Activated CD4-positive, alpha-beta T cell treated with anti-CD3 and anti-CD28 coated beads for 36 hours (primary cell): ENCODE measurements at regions not wholly inside any gene's neighbourhood (a gene's known extent, or its start where the extent isn't known, plus 50 kb on each side); places are given as distances from the start of the nearest gene placed in this dataset.

Source experiments
- ATAC-seq: fragments of 200-7000 bp; cut with Tn5 transposase; one replicate; pipeline ENCODE4 v1.10.0; 2021; ENCODE audit warnings: mild to moderate bottlenecking, moderate library complexity
- CTCF ChIA-PET: fragments of 350-600 bp; sonication (Branson Sonifier 250); formaldehyde crosslinking; loops from one replicate; lab custom pipeline; 2021; ENCODE audit warnings: antibody characterized with exemption; lab: Charles Lee
- POLR2A ChIA-PET: fragments of 350-600 bp; sonication (Branson Sonifier 250); formaldehyde crosslinking; loops from one replicate; lab custom pipeline; 2021; ENCODE audit warnings: antibody characterized with exemption, inconsistent platforms; lab: Charles Lee
- DNase-seq: peaks from one replicate; pipeline ENCODE4 v3.0.0-alpha.2; 2020
- H3K27ac Mint-ChIP-seq: one replicate; pipeline ENCODE4 v1.8.0; 2021; ENCODE audit warnings: mixed read lengths
- H3K27me3 Mint-ChIP-seq: one replicate; pipeline ENCODE4 v1.8.0; 2021; ENCODE audit warnings: mixed read lengths
- H3K36me3 Mint-ChIP-seq: one replicate; pipeline ENCODE4 v1.8.0; 2021; ENCODE audit warnings: low read depth, mixed read lengths
- H3K4me1 Mint-ChIP-seq: one replicate; pipeline ENCODE4 v1.8.0; 2021; ENCODE audit warnings: mixed read lengths
- H3K4me3 Mint-ChIP-seq: one replicate; pipeline ENCODE4 v1.8.0; 2021; ENCODE audit warnings: mild to moderate bottlenecking, moderate library complexity, mixed read lengths
- H3K9me3 Mint-ChIP-seq: one replicate; pipeline ENCODE4 v1.8.0; 2021; ENCODE audit warnings: low read depth, mixed read lengths
- intact Hi-C, 2 experiments: fragments of 100-400 bp; cut with DNase I in 1 of 2; cut with micrococcal nuclease in 1 of 2; formaldehyde crosslinking; loops; one replicate each; pipeline versions ENCODE4 v1.14.2 to v1.15.1; 2022 to 2024; cut with DNase I, micrococcal nuclease

GRCh38 chrX:10034740-10035260, 67.6 kb downstream of the CLDN34 start:
- Mint-ChIP-seq H3K27me3 (no peaks in the 10 kb centered on the region), H3K9me3 (no peaks in the 10 kb centered on the region), H3K27ac (no peak overlapping the region), H3K4me3 (no peak overlapping the region), H3K4me1 (peaks cover 2% of the 10 kb centered on the region), H3K36me3 (no peaks in the 10 kb centered on the region)
- no peak for ATAC-seq
- intact Hi-C loops, result no loop called here
- CTCF ChIA-PET, result no interaction called here
- DNase-seq, result no peak
- POLR2A ChIA-PET, result no interaction called here

DNA sequence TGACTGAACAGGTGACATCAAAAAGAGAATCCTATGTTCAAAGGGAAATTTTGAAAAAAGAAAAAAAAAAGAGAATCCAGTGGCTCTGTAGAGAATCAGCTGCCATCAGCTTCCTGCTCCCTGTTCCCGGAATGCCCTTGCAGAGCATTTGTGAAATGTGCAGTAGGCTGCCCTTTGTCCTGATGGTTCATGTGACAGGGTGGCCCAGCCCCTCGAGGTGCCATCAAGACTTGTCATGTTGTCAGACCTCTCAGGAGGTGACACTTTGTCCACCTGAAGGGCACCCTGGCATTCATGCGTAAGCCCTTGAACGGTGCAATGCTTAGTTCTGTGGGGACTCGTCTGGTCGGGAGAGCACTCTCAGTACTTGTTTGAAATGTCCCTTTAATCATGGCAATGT, 71.4 kb downstream of the CLDN34 start:
- ATAC-seq (no peak), DNase-seq (no peak)
- ChIA-PET POLR2A (no interaction called here), CTCF (no interaction called here)
- Mint-ChIP-seq H3K4me1 (peaks cover 7% of the 10 kb centered on the region), H3K4me3 (no peak overlapping the region), H3K27me3 (no peaks in the 10 kb centered on the region), H3K36me3 (no peaks in the 10 kb centered on the region), H3K9me3 (no peaks in the 10 kb centered on the region), H3K27ac (no peak overlapping the region)
- intact Hi-C loops, result no loop called here

GRCh38 chrX:10039821-10040793, 72.9 kb downstream of the CLDN34 start:
- no peaks in the 10 kb centered on the region for H3K9me3 Mint-ChIP-seq
- peak; percentile 3 for DNase-seq
- no peak overlapping the region for H3K4me3 Mint-ChIP-seq
- no peaks in the 10 kb centered on the region for H3K27me3 Mint-ChIP-seq
- ATAC-seq, result peak; percentile 63
- peaks cover 7% of the 10 kb centered on the region for H3K4me1 Mint-ChIP-seq
- H3K36me3 Mint-ChIP-seq, result no peaks in the 10 kb centered on the region
- CTCF ChIA-PET, result interaction anchor here (0.7 kb wide), 1 partner anchor 1097 kb away, joined by 3 read pairs; no protein-coding TSS in a partner anchor
- intact Hi-C loops, result no loop called here
- POLR2A ChIA-PET, result no interaction called here
- H3K27ac Mint-ChIP-seq, result no peak overlapping the region

DNA sequence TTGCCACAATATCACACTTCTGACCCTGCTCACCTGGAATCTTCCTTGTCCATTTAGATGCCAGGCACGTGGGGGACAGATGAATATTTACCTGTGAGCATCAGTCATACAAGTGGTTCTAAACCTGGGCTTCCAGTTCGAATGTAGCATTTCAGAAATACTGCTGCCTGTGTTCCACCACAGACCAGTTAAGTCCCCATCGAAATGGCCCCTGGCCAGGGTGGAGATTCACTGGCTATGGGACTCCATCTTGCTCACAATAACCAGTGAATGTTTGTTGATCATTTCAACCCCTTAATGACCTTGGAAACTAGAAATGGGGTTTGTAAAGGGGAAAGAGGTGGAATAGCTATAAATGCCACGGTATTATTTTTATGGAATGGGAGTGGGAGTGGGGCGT, 73.8 kb downstream of the CLDN34 start:
- Mint-ChIP-seq H3K4me1 (peaks cover 7% of the 10 kb centered on the region), H3K27ac (no peak overlapping the region), H3K27me3 (no peaks in the 10 kb centered on the region), H3K9me3 (no peaks in the 10 kb centered on the region), H3K36me3 (no peaks in the 10 kb centered on the region), H3K4me3 (no peak overlapping the region)
- ATAC-seq (no peak), DNase-seq (no peak)
- intact Hi-C loops, result no loop called here
- ChIA-PET POLR2A (no interaction called here), CTCF (interaction anchor here (0.7 kb wide), 1 partner anchor 1096 kb away, joined by 3 read pairs; no protein-coding TSS in a partner anchor)

DNA sequence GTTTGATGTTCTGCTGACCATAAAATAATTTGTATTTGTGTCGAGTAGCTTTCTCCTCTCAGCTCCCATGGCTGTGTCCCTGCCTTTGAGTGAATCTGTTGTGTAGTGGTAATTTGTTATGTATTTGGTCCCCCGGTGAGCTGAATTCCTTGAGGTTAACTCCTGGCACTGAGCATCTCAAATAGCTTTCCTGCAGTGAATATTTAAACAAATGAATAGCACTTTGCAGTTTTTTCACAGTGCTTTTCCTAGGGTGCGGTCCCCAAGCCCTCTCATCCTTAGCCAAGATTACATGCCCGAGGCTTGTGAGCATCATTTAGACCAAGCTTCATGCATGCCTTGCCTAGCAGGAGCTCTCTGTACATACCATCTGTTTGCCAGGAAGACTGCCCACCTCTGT, 74.2 kb downstream of the CLDN34 start:
- Mint-ChIP-seq H3K27ac (no peak overlapping the region), H3K4me1 (peaks cover 7% of the 10 kb centered on the region), H3K9me3 (no peaks in the 10 kb centered on the region), H3K36me3 (no peaks in the 10 kb centered on the region), H3K27me3 (no peaks in the 10 kb centered on the region), H3K4me3 (no peak overlapping the region)
- ChIA-PET CTCF (interaction anchor here (0.6 to 1.4 kb wide), 3 partner anchors 79 to 1096 kb away, joined by 3 to 6 read pairs (median 3); no protein-coding TSS in a partner anchor), POLR2A (no interaction called here)
- intact Hi-C loops, result no loop called here
- ATAC-seq (no peak), DNase-seq (no peak)

GRCh38 chrX:10042055-10042454, 74.9 kb downstream of the CLDN34 start:
- ChIA-PET CTCF (interaction anchor here (0.6 to 1.4 kb wide), 2 partner anchors 78 to 164 kb away, joined by 3 to 6 read pairs; no protein-coding TSS in a partner anchor), POLR2A (no interaction called here)
- Mint-ChIP-seq H3K9me3 (no peaks in the 10 kb centered on the region), H3K4me1 (peaks cover 7% of the 10 kb centered on the region), H3K27ac (no peak overlapping the region), H3K36me3 (no peaks in the 10 kb centered on the region), H3K4me3 (no peak overlapping the region), H3K27me3 (no peaks in the 10 kb centered on the region)
- DNase-seq (no peak), ATAC-seq (no peak)
- intact Hi-C loops, result no loop called here

DNA sequence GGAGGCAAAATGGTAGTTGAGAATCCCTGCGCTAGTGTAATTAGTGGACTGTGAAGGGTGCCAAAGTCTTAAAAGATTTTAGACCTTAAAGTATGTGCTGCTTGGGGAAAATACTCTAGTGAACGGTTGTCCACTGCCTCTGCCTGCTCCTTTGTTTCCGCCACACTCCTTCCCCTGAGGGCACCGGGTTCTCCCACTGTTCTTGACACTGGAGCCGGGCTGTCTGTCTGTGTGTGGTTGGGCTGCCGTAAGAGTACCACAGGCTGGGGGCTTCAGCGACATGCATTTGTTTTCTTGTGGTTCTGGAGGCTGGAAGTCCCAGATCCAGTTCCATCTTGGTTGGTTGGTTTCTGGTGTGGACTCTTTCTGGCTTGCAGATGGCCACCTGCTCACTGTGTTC, 76.2 kb downstream of the CLDN34 start:
- no peak overlapping the region for H3K27ac Mint-ChIP-seq
- intact Hi-C loops, result no loop called here

DNA sequence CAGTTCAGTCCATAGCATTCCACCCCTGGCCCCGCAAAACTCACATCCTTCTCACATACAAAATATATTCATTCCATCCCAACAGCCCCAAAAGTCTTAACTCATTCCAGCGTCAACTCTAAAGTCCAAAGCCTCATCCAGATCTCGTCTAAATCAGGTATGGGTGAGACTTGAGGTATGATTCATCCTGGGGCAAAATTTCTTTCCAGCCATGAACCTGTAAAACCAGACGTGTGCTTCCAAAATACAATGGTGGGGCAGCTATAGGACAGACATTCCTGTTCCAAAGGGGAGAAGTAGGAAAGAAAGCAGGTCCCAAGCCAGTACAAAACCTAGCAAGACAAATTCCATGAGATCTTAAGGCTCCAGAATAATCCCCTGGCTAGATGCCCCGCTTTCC, 76.9 kb downstream of the CLDN34 start:
- H3K9me3 Mint-ChIP-seq, result no peaks in the 10 kb centered on the region
- peaks cover 7% of the 10 kb centered on the region for H3K4me1 Mint-ChIP-seq
- CTCF ChIA-PET, result no interaction called here
- no peak overlapping the region for H3K4me3 Mint-ChIP-seq
- no peak for ATAC-seq
- H3K27me3 Mint-ChIP-seq, result no peaks in the 10 kb centered on the region
- POLR2A ChIA-PET, result no interaction called here
- DNase-seq, result no peak
- intact Hi-C loops, result no loop called here
- no peaks in the 10 kb centered on the region for H3K36me3 Mint-ChIP-seq
- no peak overlapping the region for H3K27ac Mint-ChIP-seq

More for the DNA sequence above, 76.2 kb downstream of the CLDN34 start:
- POLR2A ChIA-PET, result no interaction called here
- H3K36me3 Mint-ChIP-seq, result no peaks in the 10 kb centered on the region
- no peak overlapping the region for H3K4me3 Mint-ChIP-seq
- no peaks in the 10 kb centered on the region for H3K27me3 Mint-ChIP-seq
- CTCF ChIA-PET, result no interaction called here
- no peaks in the 10 kb centered on the region for H3K9me3 Mint-ChIP-seq
- H3K4me1 Mint-ChIP-seq, result peaks cover 7% of the 10 kb centered on the region
- ATAC-seq (no peak), DNase-seq (no peak)

DNA sequence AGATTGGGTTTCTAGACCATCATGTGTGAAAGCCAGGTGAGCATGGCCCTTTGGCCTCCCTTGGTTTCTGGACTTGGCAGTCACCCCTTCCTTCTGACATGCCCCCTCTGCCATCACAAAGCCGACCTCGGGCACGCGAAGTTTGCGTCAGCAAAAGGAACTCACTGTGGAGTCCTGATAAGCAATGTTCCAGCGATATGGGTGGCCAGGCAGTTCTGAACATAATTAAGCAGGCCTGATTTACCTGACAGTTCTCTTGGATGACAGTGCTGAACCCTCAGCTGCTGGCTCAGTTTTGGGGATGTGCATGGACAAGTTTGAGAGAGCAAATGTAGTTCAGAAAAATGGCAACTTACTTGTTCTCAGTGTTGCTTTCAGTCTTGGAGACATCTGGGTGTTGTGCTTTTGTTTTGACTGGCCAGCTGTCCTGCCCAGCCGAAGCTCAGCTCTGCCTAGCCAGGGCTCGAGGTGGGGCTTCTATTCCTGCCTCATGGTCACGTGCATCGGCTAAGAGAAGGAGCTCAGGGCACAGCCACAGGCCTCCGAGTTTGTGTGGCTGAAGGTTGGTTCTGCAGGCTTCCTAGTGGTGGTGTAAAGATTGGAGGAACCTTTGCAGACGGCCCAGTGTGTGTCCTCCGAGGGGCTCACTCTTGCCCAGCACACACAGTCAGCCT, 78.3 kb downstream of the CLDN34 start:
- Mint-ChIP-seq H3K9me3 (no peaks in the 10 kb centered on the region), H3K4me1 (no peaks in the 10 kb centered on the region), H3K27me3 (no peaks in the 10 kb centered on the region), H3K36me3 (no peaks in the 10 kb centered on the region), H3K27ac (no peak overlapping the region), H3K4me3 (no peak overlapping the region)
- ATAC-seq, result no peak
- intact Hi-C loops, result no loop called here
- POLR2A ChIA-PET, result no interaction called here
- CTCF ChIA-PET, result interaction anchor here (0.7 kb wide), 1 partner anchor 15 kb away, joined by 3 read pairs; no protein-coding TSS in a partner anchor
- DNase-seq, result no peak

DNA sequence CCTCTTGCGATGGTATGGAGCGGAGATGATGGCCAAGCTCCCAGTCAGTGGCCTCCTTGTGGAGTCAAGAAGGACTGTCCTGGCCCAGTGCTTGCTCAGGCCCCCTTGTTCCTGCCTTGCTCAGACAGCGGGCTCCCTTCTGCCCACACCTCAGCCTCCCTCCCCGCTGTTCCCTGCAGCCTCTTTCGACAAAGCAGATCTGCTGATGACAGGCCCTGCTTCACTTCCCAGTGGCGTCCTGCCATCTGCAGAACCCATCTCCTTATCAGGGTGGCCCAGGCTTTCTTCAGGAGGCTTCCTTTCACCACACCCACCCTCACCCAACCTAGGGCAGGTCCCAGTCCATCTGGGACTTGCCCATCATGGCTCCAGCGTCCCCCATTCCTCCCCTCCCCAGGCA, 80.0 kb downstream of the CLDN34 start:
- Mint-ChIP-seq H3K9me3 (no peaks in the 10 kb centered on the region), H3K4me1 (no peaks in the 10 kb centered on the region), H3K4me3 (no peak overlapping the region), H3K36me3 (no peaks in the 10 kb centered on the region), H3K27ac (no peak overlapping the region), H3K27me3 (no peaks in the 10 kb centered on the region)
- CTCF ChIA-PET, result no interaction called here
- intact Hi-C loops, result no loop called here
- DNase-seq, result no peak
- ATAC-seq, result no peak
- POLR2A ChIA-PET, result no interaction called here

DNA sequence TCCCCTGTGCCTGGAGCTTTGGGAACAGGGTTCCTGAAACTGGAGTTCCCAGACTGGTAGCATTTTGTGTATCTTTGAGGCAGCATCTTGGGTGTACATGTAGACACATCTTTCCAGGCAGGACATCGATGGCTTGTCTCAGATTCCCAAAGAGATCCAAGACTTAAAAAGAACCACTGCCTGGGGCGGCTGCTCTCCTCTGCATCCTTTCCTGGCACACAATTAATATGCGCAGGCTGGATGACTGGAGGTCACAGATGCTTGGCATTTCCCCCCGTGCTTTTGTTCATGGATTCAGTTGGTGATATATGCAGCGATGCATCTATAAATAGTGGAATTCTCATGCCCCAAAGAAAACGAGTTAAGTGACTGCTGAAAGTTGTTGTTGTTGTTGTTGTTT, 80.5 kb downstream of the CLDN34 start:
- no peak for ATAC-seq
- no peak for DNase-seq
- Mint-ChIP-seq H3K9me3 (no peaks in the 10 kb centered on the region), H3K27me3 (no peaks in the 10 kb centered on the region), H3K4me3 (no peak overlapping the region), H3K27ac (no peak overlapping the region), H3K36me3 (no peaks in the 10 kb centered on the region), H3K4me1 (no peaks in the 10 kb centered on the region)
- POLR2A ChIA-PET, result no interaction called here
- CTCF ChIA-PET, result no interaction called here
- intact Hi-C loops, result no loop called here
